HG02571 (cell line): ENCODE measurements at regions not wholly inside any gene's neighbourhood (a gene's known extent, or its start where the extent isn't known, plus 50 kb on each side); places are given as distances from the start of the nearest gene placed in this dataset.
"Not testable (repeated sequence)": the region's sequence is repeated elsewhere in the genome, so short reads cannot be mapped to it uniquely, and the experiment has no call there.

ENCODE experiments used
- ATAC-seq: cut with Tn5 transposase; IDR thresholded peaks from one replicate; pipeline ENCODE4 v1.9.1; 2021; ENCODE audit warnings: mild to moderate bottlenecking, moderate library complexity; ENCODE audit not compliant: unreplicated experiment

GRCh38 chr14:25699981-25700380 is 650.0 kb upstream of the STXBP6 start:
- no peak for ATAC-seq

- ATAC-seq: no peak
Measured at GRCh38 chr14:25698111-25698510, 648.2 kb upstream of the STXBP6 start.

- ATAC-seq: no peak
Measured at GRCh38 chr14:25696176-25696575, 646.2 kb upstream of the STXBP6 start.

GRCh38 chr14:25685004-25685403 is 635.1 kb upstream of the STXBP6 start:
- no peak for ATAC-seq

GRCh38 chr14:25680934-25681333 is 631.0 kb upstream of the STXBP6 start:
- no peak for ATAC-seq

GRCh38 chr14:25680511-25680910 is 630.6 kb upstream of the STXBP6 start:
- ATAC-seq: not testable (repeated sequence)

GRCh38 chr14:25677111-25677510 is 627.2 kb upstream of the STXBP6 start:
- ATAC-seq: no peak

GRCh38 chr14:25667387-25667786 is 617.4 kb upstream of the STXBP6 start:
- no peak for ATAC-seq

- ATAC-seq: no peak
Measured at GRCh38 chr14:25666877-25667276, 616.9 kb upstream of the STXBP6 start.

- no peak for ATAC-seq
Measured at GRCh38 chr14:25658988-25659387, 609.0 kb upstream of the STXBP6 start.

GRCh38 chr14:25630447-25630846 is 580.5 kb upstream of the STXBP6 start:
- no peak for ATAC-seq

GRCh38 chr14:25628978-25629377 is 579.0 kb upstream of the STXBP6 start:
- ATAC-seq: no peak

GRCh38 chr14:25628390-25628789 is 578.4 kb upstream of the STXBP6 start:
- ATAC-seq: no peak

- ATAC-seq: no peak
Measured at GRCh38 chr14:25626986-25627385, 577.0 kb upstream of the STXBP6 start.

GRCh38 chr14:25622763-25623162 is 572.8 kb upstream of the STXBP6 start:
- ATAC-seq: no peak

- no peak for ATAC-seq
Measured at GRCh38 chr14:25620515-25620914, 570.6 kb upstream of the STXBP6 start.

- ATAC-seq: no peak
Measured at GRCh38 chr14:25615174-25615573, 565.2 kb upstream of the STXBP6 start.

GRCh38 chr14:25607192-25607591 is 557.2 kb upstream of the STXBP6 start:
- no peak for ATAC-seq

- no peak for ATAC-seq
Measured at GRCh38 chr14:25602106-25602505, 552.2 kb upstream of the STXBP6 start.

- ATAC-seq: no peak
Measured at GRCh38 chr14:25588751-25589150, 538.8 kb upstream of the STXBP6 start.

- no peak for ATAC-seq
Measured at GRCh38 chr14:25574628-25575325, 524.8 kb upstream of the STXBP6 start.

GRCh38 chr14:25570483-25570882 is 520.5 kb upstream of the STXBP6 start:
- ATAC-seq: no peak

- ATAC-seq: no peak
Measured at GRCh38 chr14:25557466-25557865, 507.5 kb upstream of the STXBP6 start.
